Parathyroid adenoma (tissue), 2 donors: ENCODE measurements at regions not wholly inside any gene's neighbourhood (a gene's known extent, or its start where the extent isn't known, plus 50 kb on each side); places are given as distances from the start of the nearest gene placed in this dataset.

ENCODE experiments used
- H2AFZ ChIP-seq: fragments of 300-600 bp; sonication (generic); one replicate; pipeline ENCODE4 v1.7.0; 2017; ENCODE audit warnings: antibody characterized with exemption, mild to moderate bottlenecking
- H3K27ac ChIP-seq: fragments of 300-600 bp; sonication (generic); one replicate; pipeline ENCODE4 v1.7.0; 2017
- H3K27me3 ChIP-seq: fragments of 300-600 bp; sonication (generic); one replicate; pipeline ENCODE4 v1.7.0; 2017; ENCODE audit warnings: low read length; ENCODE audit not compliant: control insufficient read depth, insufficient read depth
- H3K36me3 ChIP-seq: fragments of 300-600 bp; sonication (generic); one replicate; pipeline ENCODE4 v1.7.0; 2017; ENCODE audit warnings: low read length; ENCODE audit not compliant: control insufficient read depth, insufficient read depth
- H3K4me1 ChIP-seq: fragments of 300-600 bp; sonication (generic); one replicate; pipeline ENCODE4 v1.7.0; 2017; ENCODE audit warnings: control low read depth
- H3K4me2 ChIP-seq: fragments of 300-600 bp; sonication (generic); one replicate; pipeline ENCODE4 v1.7.0; 2017; ENCODE audit warnings: low read length
- H3K4me3 ChIP-seq: fragments of 300-600 bp; sonication (generic); one replicate; pipeline ENCODE4 v1.7.0; 2017; ENCODE audit warnings: low read depth, low read length
- H3K79me2 ChIP-seq: fragments of 300-600 bp; sonication (generic); one replicate; pipeline ENCODE4 v1.7.0; 2017; ENCODE audit warnings: control low read depth
- H3K9ac ChIP-seq: fragments of 300-600 bp; sonication (generic); one replicate; pipeline ENCODE4 v1.7.0; 2017; ENCODE audit warnings: mild to moderate bottlenecking
- H3K9me3 ChIP-seq: fragments of 300-600 bp; sonication (generic); one replicate; pipeline ENCODE4 v1.7.0; 2017; ENCODE audit warnings: low read length; ENCODE audit not compliant: control insufficient read depth
- CTCF ChIP-seq: fragments of 300-600 bp; sonication (generic); IDR thresholded peaks from one replicate; pipeline ENCODE4 v1.7.0; 2017; ENCODE audit warnings: antibody characterized with exemption, mild to moderate bottlenecking
- donor health status: primary hyperparathyroidism.

- TF ChIP-seq CTCF, result no peak
- Histone ChIP-seq H3K4me2 (no peak overlapping the region), H3K27me3 (no peaks in the 10 kb centered on the region), H3K9me3 (no peaks in the 10 kb centered on the region), H2AFZ (no peak overlapping the region), H3K27ac (no peak overlapping the region), H3K79me2 (no peaks in the 10 kb centered on the region), H3K36me3 (no peaks in the 10 kb centered on the region), H3K4me3 (no peak overlapping the region), H3K4me1 (no peaks in the 10 kb centered on the region), H3K9ac (no peak overlapping the region)
These were observed 805.4 kb upstream of the ZNF608 start for GRCh38 chr5:125551797-125552196.

GRCh38 chr5:125552486-125552885, 806.0 kb upstream of the ZNF608 start:
- H3K9me3 ChIP-seq, result no peaks in the 10 kb centered on the region
- no peak overlapping the region for H3K27ac ChIP-seq
- H3K36me3 ChIP-seq, result no peaks in the 10 kb centered on the region
- no peak overlapping the region for H3K4me3 ChIP-seq
- no peak overlapping the region for H2AFZ ChIP-seq
- no peaks in the 10 kb centered on the region for H3K4me1 ChIP-seq
- no peak for TF ChIP-seq CTCF
- no peak overlapping the region for H3K4me2 ChIP-seq
- H3K27me3 ChIP-seq, result no peaks in the 10 kb centered on the region
- H3K79me2 ChIP-seq, result no peaks in the 10 kb centered on the region
- H3K9ac ChIP-seq, result no peak overlapping the region

- no peaks in the 10 kb centered on the region for H3K79me2 ChIP-seq
- H3K27me3 ChIP-seq, result no peaks in the 10 kb centered on the region
- H3K27ac ChIP-seq, result no peak overlapping the region
- no peak overlapping the region for H2AFZ ChIP-seq
- no peak overlapping the region for H3K9ac ChIP-seq
- H3K36me3 ChIP-seq, result no peaks in the 10 kb centered on the region
- no peaks in the 10 kb centered on the region for H3K9me3 ChIP-seq
- no peak overlapping the region for H3K4me3 ChIP-seq
- no peak overlapping the region for H3K4me2 ChIP-seq
- no peaks in the 10 kb centered on the region for H3K4me1 ChIP-seq
- TF ChIP-seq CTCF, result no peak
These were observed 807.9 kb upstream of the ZNF608 start for GRCh38 chr5:125554355-125554754.

GRCh38 chr5:125555591-125555990, 809.2 kb upstream of the ZNF608 start:
- TF ChIP-seq CTCF, result no peak
- Histone ChIP-seq H3K27me3 (no peaks in the 10 kb centered on the region), H2AFZ (no peak overlapping the region), H3K9ac (no peak overlapping the region), H3K9me3 (no peaks in the 10 kb centered on the region), H3K4me1 (no peaks in the 10 kb centered on the region), H3K4me2 (no peak overlapping the region), H3K36me3 (no peaks in the 10 kb centered on the region), H3K4me3 (no peak overlapping the region), H3K27ac (no peak overlapping the region), H3K79me2 (no peaks in the 10 kb centered on the region)

GRCh38 chr5:125558016-125558415, 811.6 kb upstream of the ZNF608 start:
- Histone ChIP-seq H3K4me1 (no peaks in the 10 kb centered on the region), H3K9ac (no peak overlapping the region), H3K79me2 (no peaks in the 10 kb centered on the region), H3K36me3 (no peaks in the 10 kb centered on the region), H3K4me2 (no peak overlapping the region), H3K27ac (no peak overlapping the region), H3K4me3 (no peak overlapping the region), H3K27me3 (no peaks in the 10 kb centered on the region), H2AFZ (no peak overlapping the region), H3K9me3 (no peaks in the 10 kb centered on the region)
- TF ChIP-seq CTCF, result no peak
